GM19455 (cell line): ENCODE measurements at regions not wholly inside any gene's neighbourhood (a gene's known extent, or its start where the extent isn't known, plus 50 kb on each side); places are given as distances from the start of the nearest gene placed in this dataset.

Experiments used
- ATAC-seq: cut with Tn5 transposase; IDR thresholded peaks from one replicate; pipeline ENCODE4 v1.9.1; 2021; ENCODE audit not compliant: unreplicated experiment

- no peak for ATAC-seq
These were observed 262.8 kb downstream of the DKK2 start for GRCh38 chr4:106773076-106773905.

- ATAC-seq: no peak
These were observed 268.1 kb downstream of the DKK2 start for GRCh38 chr4:106767991-106768390.

GRCh38 chr4:106766519-106766918 lies 269.6 kb downstream of the DKK2 start:
- ATAC-seq: no peak

- ATAC-seq: no peak
These were observed 271.3 kb downstream of the DKK2 start for GRCh38 chr4:106764774-106765173.

GRCh38 chr4:106762666-106763443 lies 273.3 kb downstream of the DKK2 start:
- ATAC-seq: no peak

- ATAC-seq: no peak
These were observed 282.7 kb downstream of the DKK2 start for GRCh38 chr4:106753426-106753825.

GRCh38 chr4:106746451-106746850 lies 289.7 kb downstream of the DKK2 start:
- ATAC-seq: no peak

- ATAC-seq: no peak
These were observed 298.0 kb downstream of the DKK2 start for GRCh38 chr4:106738121-106738520.

GRCh38 chr4:106718548-106718947 lies 317.6 kb downstream of the DKK2 start:
- no peak for ATAC-seq

- ATAC-seq: no peak
These were observed 319.0 kb downstream of the DKK2 start for GRCh38 chr4:106717091-106717490.

GRCh38 chr4:106715825-106716224 lies 320.3 kb downstream of the DKK2 start:
- ATAC-seq: no peak

- ATAC-seq: no peak
These were observed 327.7 kb downstream of the DKK2 start for GRCh38 chr4:106708464-106708816.

GRCh38 chr4:106707776-106708463 lies 328.2 kb downstream of the DKK2 start:
- ATAC-seq: no peak

GRCh38 chr4:106704253-106704870 lies 331.8 kb downstream of the DKK2 start:
- no peak for ATAC-seq

GRCh38 chr4:106700321-106700720 lies 331.7 kb upstream of the GIMD1 start:
- ATAC-seq: no peak

- no peak for ATAC-seq
These were observed 330.1 kb upstream of the GIMD1 start for GRCh38 chr4:106698621-106699195.

- no peak for ATAC-seq
These were observed 327.1 kb upstream of the GIMD1 start for GRCh38 chr4:106695501-106696262.

- ATAC-seq: no peak
These were observed 325.7 kb upstream of the GIMD1 start for GRCh38 chr4:106694232-106694631.

GRCh38 chr4:106691749-106692148 lies 323.2 kb upstream of the GIMD1 start:
- ATAC-seq: no peak

GRCh38 chr4:106690487-106690886 lies 321.9 kb upstream of the GIMD1 start:
- ATAC-seq: no peak
